HG02884 (cell line): ENCODE measurements at regions not wholly inside any gene's neighbourhood (a gene's known extent, or its start where the extent isn't known, plus 50 kb on each side); places are given as distances from the start of the nearest gene placed in this dataset.
"Not testable (repeated sequence)": the region's sequence is repeated elsewhere in the genome, so short reads cannot be mapped to it uniquely, and the experiment has no call there.

ENCODE experiments used
- ATAC-seq: cut with Tn5 transposase; IDR thresholded peaks from one replicate; pipeline ENCODE4 v1.9.1; 2021; ENCODE audit warnings: mild to moderate bottlenecking, moderate library complexity; ENCODE audit not compliant: unreplicated experiment

DNA sequence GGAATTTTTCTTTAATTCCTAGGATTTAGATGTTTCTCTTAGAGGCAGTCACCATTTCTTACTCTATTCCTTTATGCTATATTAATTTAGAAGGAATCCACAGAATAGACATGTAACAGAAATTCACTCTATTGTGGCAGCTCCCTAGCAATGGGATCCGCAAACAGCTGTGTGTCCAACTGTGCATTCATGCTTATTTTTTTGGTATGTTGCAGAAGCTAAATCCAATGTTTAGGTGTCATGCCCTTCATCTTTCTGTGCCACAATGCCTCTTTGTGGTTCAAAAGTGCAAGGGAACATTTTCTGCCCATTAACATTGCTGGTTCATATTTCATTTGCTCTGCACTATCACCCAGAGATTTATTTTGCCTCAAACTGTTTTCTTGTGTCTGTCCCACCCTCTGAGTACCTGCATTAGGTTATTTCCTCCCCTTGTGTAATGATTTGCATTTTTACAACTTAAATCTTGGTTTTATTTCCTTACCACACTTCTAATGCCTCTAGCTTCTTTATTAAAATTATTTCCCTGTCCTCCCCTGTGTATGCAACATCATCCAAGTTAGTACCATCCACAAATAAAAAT, 816.5 kb downstream of the EFNA5 start:
- no peak for ATAC-seq

DNA sequence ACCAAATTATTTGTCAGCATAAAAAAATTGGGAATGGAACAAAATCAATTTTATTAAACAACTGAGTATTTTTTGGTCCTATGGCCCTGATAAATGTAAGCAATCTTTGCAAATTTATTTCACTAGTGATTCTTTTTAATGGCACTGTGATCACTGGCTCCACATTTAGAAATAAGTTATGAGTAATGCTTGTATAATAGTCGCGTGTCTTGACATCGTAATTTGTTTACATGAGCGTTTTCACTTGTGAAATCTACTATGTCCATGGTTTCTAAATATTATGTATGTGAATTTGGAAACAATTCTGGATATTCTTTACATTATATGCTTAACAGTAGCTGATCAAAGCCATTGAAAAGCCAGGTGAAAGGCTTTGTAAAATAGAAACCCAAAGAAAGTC, 817.5 kb downstream of the EFNA5 start:
- no peak for ATAC-seq

DNA sequence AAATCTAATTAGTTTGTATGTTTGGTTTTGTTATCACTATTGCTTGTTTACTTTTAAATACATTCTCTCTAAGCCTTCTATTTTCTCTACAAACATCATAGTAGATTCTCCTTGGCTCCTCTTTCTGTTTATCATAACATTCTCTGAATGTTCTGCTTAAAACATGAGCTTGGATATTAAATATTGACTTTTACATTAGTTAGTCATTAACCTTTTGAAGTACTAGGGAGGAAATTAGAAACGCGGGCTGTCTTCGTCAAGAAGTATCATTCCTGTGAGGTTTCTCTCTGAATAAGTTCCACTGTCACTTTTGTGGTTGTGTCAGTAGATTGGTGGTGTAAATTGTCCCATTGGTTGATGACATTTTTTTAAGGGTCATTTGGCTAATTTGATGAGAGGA, 821.5 kb downstream of the EFNA5 start:
- no peak for ATAC-seq

DNA sequence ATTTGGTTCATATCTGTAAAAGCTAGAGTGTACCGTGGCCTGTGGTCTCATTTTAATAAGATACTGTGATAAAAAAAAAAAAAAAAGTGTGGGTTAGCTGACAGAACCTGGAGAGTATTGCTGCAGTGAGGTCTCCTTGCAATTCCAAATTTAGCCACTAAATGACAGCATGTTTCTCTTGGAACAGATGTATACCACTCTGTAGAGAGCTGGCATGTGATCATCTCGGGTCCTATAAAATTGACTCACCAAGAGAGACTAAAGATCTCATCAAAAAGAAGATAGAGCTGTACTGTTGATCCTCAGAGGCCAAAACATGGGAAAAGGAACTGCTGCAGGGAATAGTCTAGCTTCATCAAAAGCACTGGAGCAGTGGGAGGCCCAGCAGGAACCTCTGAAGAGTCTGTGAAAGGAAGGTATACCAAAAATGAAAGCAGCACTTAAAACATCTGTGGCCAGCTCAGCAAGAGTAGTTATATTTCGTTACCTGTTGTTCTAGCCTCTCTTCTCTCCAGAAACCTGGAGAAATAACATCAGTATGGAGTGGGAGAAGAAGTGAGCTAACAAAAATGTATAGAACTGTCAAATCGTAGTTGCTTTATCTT, 826.8 kb downstream of the EFNA5 start:
- ATAC-seq, result no peak

DNA sequence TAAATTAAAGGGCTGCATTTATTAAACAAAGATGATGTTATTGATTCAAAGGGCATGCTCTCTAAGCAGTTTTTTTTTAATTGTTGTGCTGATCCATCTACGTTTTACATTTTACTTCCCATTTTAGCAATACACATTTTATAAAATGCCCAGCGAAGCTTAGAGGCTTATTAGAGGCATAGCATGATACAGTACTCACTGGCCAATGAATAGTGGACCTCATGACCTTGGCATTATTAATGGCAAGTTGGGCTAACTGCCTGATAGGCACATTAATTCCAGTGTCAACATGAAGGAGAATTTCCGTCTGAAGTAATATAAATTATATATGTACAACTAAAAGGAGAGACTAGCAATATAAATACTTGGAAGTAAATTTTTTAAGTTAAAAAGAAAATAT, 837.2 kb downstream of the EFNA5 start:
- no peak for ATAC-seq

DNA sequence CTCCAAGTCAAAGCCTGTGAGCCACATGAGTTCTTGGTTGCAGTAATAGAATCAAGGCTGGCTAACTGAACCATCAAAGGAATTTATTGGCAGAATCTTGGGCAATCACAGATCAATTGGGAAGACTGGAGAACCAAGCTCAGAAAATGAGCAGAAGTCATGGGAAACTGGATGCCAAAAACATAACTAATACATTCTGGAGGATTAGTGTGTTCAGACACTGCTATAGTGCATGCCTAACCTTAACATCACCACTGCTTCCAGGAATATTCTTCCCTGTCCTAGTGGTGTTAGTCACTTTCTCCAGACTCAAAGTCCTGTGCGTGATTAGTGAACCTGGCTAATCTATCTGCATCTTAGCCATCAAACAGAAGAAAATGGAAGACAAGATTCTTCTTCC, 843.7 kb downstream of the EFNA5 start:
- ATAC-seq, result no peak

DNA sequence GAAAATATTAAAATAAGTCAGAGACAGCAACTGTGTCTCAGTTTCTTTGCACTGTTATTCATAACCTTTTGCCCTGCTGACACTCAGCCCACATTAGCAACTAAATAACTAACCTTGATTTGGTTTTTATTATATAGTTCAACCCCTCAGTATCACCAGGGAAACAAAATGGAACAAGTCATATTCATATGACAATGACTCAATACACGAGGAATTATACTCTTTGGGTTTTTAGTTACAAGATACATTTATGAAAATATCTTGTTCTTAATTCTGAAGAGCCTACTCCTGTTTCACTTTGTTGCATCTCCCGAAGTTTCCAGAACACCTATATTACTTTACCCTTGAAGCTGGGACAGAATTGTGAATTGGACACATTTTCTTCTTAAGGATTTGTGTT, 845.4 kb downstream of the EFNA5 start:
- no peak for ATAC-seq

DNA sequence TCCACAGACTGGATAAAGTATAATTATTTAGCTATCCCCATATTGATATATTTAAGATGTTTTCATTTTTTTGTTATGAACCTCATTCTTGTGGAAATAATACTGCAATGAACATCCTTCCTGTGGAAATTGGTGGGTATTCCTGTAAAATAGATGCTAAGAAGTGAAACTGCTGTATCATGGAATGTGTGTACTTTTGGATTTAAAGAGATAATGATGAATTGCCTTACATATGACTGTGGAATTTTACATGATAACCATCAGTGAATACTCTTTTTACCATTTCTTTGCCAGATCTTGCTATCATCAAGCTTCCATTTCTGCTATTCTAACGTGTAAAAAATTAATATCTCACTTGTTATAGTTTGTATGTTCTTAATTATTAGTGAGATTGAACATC, 847.9 kb downstream of the EFNA5 start:
- ATAC-seq, result no peak

DNA sequence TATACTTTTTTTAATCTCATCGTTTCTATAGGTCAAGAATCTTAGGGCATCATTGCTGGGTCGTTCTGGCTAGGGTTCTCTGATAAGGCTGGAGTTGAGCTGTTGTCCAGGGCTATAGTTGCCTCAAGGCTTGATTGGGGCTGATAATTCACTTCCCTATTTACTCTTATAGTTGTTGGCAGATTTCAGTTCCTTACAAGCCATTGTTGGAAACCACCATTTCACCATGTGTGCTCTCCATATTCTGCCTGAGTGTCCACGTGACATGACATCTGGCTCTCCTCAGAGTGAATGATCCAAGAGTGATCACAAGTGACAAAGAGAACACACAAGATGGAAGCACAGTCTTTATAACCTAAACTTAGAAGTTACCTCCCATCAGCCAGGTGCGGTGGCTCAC, 852.2 kb downstream of the EFNA5 start:
- no peak for ATAC-seq

DNA sequence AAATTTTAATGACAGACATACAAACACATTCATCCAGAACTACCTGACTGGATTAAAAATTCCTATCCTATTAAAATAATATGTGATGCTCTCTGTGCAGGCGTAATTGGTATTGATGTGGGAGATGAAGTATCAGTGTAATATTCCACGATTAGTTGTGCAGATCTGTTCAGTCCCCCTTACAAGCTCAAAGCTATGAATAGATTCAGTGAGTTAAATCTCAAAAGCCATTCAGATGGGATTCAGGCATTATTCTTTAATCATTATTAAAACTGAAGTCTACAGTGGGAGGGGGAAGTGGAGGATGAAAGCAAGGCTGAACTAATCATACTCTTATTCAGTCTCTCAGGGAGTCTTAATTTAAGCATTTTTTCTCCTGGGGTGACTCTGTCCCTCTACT, 855.8 kb downstream of the EFNA5 start:
- no peak for ATAC-seq

DNA sequence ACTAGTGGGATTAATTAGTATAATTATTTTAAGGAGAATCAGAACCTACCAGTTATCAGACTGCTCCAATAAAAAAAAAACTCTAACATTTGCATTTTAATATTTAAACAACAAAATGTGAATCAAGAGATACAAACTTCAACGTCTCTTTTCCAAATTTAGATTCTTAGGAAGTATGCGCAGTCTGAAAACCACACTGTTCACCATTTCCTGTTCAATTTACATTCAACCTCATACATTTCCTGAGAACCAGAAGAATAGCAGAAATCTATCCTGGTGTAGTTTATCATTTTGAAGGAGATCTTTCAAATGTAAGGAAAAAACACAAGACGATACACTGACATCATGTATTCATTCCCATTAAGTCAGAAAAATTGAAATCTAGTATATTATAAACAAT, 869.2 kb downstream of the EFNA5 start:
- ATAC-seq, result no peak

DNA sequence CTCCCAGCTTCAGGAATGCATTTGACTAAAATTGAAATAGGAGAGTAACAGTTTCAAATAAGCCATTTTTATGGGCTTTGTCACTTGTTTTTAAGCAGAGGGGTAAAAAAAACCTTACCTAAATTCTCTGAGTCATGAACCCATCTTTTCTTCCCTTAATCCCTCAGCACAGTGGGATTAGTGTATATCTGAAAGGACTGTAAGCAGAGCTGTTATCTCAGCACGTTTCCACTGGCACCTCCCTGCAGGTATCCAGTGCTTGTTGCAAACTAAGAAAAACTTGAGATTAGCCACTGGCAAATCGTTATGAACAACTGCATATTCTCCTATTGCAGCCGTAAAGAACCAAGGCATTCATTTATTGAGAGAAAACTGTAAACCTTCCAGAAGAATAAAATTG, 872.7 kb downstream of the EFNA5 start:
- no peak for ATAC-seq

DNA sequence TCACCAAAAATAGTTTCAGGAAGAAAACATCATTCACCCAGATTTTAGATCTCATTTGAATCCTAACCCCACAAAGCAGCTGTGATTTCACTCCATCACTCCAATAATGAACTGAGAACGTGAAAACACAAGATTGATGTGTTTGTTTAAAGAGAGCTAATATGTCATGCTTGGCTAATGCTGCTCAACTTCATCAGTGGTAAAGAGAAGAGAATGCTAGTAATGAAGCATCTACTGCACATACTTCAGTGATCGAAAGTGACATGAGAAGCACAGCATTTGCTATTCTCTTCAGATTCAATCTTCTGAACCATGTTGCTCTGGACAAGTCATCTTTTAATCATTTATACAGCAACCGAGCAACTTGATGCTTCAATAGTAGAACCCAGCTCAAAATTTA, 874.7 kb downstream of the EFNA5 start:
- ATAC-seq, result no peak

DNA sequence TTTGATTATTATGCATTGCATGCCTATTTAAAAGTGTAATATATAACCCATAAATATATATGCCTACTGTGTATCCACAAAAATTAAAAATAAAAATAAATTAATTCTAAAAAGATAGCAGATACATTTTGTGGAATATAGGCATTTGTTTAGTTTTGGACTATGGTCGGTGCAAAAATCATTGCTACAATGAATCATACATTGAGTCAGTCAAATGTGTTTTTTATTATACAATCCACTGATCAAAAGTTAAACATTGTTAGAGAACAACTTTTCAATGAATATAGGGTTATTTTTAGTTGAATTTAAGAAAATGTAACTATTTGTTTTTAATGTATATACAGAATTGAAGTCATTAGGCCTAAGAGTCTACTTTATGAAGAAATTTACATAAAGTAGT, 885.9 kb downstream of the EFNA5 start:
- no peak for ATAC-seq

DNA sequence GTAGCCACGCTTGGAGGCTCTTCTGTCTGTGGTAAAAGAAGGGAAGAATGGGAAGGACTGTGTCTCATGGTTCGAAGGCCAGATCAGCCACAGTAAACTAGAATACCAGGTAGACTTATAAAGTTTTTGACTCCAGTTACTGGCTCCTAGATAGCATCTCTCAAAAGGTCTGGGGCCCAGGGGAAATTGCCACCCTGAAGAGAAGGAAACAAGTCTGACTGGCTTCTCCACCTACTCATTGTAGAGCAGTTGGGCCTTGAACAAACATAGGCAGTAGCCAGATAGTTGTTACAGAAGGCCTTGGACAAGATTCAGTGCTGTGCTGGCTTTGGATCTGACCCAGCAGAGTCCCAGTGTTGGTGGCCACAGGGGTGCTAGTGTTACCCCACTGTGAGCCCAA, 890.4 kb downstream of the EFNA5 start:
- ATAC-seq, result no peak

DNA sequence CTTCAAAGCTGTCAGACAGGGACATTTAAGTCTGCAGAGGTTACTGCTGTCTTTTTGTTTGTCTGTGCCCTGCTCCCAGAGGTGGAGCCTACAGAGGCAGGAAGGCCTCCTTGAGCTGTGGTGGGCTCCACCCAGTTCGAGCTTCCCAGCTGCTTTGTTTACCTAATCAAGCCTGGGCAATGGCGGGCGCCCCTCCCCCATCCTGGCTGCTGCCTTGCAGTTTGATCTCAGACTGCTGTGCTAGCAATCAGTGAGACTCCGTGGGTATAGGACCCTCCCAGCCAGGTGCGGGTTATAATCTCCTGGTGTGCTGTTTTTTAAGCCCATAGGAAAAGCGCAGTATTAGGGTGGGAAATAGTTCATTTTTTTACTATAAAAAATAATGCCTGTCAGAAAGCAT, 894.2 kb downstream of the EFNA5 start:
- ATAC-seq, result not testable (repeated sequence)

DNA sequence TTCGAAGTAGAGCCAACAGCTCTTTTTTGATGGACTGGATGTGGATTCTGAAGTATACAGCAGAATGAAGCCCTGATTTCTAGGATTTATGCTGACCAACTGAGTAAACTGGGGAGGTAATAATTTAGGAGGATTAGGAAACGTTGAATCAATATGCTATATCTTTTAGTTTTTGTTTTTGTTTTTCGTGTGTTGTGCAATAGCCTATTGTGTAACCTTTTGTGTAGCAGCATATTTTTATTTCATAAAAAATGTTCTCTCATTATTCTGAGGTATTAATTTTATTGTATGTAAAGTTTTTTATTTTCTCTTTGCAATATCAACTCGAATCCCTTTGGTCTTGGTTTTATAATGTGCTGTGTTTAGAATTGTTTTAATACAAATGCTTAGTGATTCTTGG, 902.3 kb downstream of the EFNA5 start:
- no peak for ATAC-seq

DNA sequence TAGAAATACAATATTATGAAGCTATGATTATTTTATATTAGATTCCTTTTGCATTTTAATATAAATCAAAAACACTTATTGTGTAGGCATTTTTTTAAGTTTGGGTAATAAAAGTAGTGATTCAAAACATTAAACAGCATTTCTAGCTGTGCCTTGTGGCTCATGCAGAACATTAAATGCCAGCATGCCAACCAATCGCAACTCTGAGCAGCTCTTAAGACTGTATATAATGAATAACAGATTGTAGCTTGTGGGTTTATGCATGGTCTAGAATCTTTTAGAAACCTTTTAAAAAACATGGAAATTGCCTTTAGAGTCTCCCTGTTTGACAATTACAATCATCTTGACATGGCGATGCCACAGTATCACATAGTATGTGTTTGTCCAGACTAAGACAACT, 903.8 kb downstream of the EFNA5 start:
- ATAC-seq, result no peak

DNA sequence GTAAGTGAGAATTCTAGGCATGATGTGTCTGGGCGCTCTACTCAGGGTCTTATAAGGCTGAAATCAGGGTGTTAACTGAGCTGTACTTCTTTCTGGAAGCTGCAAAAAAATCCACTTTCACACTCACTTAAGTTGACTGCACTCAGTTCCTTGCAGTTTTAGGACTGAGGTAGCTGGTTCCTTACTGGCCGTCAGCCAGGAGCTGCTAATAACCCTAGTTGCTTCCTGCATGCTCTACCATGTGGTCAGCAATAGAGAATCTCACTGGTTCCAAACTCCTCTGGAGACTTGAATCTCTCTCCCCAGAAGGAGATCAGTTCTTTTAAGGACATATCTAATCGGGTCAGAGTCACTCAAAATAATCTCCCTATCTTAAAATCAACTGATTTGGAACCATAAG, 911.2 kb downstream of the EFNA5 start:
- ATAC-seq, result no peak

DNA sequence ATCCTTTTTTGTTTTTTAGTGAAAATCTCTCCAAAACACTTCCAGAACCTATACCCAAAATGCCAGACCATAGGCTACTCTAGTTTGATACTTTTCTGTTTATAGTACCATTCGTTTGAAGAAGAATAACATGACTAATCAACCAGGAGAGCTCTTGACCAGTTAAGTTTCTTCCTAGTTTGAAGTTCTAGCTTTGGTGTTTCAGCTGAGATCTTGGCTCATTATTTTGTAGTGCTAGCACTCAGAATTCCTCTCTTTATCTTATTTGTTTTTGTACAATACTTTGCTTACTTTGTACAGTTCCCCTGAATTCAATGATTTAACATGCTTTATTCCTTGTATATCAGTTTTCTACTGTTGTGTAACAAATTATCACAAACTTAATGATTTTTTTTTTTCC, 911.6 kb downstream of the EFNA5 start:
- ATAC-seq, result no peak

DNA sequence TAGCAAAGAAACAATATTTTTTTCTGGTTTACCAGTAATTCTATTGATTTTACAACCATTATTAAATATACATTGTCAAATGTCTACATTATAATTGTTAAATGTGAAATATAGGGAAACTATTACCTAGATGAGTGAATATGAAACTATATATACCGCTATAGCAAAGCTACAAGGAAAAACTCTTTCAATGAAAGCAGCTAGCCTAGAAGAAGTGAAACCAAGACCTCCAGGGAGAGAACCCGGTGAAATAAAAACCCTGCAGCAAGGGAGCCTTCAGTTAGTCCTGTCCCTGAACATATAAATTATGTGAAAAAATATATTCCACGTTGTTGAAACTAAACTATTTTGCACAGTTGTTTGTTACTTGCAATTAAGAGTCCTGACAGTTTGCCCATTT, 913.1 kb downstream of the EFNA5 start:
- ATAC-seq, result no peak

DNA sequence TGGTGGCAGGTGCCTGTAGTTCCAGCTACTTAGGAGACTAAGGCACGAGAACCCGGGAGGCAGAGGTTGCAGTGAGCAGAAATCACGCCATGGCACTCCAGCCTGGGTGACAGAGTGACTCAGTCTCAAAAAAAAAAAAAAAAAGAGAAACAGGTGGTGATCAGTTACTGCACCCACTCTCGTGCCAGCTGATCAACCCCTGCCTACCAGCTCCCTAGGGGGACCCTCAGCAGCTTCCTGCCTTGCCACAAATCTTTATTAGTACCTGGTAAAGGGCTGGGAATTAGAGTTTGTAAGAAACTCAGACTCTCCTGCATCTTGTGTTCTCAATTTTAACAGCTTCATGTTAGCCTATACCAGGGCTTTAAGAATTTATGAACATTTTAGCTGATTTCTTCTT, 914.9 kb downstream of the EFNA5 start:
- ATAC-seq, result no peak

DNA sequence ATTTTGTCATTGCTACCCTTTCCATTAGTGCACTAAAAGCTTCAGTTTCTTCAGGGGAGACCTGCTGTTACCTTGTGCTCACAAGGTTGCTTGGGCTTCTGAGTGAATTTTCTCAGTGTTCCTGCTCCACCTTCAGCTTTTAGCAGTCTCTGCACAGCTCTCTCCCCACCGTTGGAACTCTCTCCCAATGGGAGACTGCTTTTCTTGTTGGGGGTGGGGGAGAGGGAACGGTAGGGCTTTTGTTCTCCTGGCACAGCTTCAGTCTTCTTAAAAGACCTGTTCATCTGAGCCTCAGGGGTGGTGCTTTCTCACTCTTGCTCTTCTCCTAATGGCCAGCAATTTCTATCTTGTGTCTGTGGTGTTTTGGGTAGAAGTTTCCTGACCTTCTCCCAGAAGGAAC, 915.7 kb downstream of the EFNA5 start:
- no peak for ATAC-seq
